SIG-M5 treated with dmso at 0.1 percent for 504 hours (cell line): ENCODE measurements at regions not wholly inside any gene's neighbourhood (a gene's known extent, or its start where the extent isn't known, plus 50 kb on each side); places are given as distances from the start of the nearest gene placed in this dataset.

Experiments used
- DNase-seq: peaks from one replicate; lab custom pipeline; 2025; ENCODE audit not compliant: unreplicated experiment; lab: John Stamatoyannopoulos, UW

DNA sequence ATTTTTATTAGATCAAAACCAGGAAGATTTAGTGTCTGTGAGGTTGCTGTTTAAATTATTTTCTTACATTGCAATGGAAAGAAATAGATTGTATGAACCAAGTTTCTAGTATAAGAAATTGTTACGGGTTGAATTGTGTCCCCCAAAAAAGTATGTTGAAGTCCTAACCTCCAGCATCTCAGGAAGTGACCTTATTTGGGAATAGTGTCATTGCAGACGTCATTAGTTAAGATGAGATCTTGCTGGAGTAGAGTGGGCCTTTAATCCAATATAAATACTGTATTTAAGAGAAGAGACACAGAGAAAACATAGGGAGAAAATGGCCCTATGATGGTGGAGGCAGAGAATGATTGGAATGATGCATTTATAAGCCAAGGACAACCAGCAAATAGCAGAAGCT, 188.7 kb upstream of the SAMSN1 start:
- no peak for DNase-seq

DNA sequence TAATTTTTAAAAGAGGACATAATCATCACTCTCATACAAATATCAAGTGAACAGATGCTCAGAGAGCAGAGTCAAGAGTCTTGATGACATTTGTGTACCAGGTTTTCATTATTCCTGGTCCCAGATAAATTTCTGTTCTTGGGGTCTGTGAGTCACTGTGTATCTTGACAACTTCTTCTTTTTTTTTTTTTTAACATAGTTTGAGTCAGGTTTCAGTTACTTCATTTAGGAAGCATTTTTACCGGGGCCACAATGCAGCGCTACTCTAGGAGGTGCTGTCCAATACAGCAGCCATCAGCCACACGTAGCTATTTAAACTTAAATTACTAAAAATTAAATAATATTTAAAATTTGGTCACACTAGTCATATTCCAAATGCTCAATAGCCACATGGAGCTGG, 188.1 kb upstream of the SAMSN1 start:
- peak; percentile 55 for DNase-seq

DNA sequence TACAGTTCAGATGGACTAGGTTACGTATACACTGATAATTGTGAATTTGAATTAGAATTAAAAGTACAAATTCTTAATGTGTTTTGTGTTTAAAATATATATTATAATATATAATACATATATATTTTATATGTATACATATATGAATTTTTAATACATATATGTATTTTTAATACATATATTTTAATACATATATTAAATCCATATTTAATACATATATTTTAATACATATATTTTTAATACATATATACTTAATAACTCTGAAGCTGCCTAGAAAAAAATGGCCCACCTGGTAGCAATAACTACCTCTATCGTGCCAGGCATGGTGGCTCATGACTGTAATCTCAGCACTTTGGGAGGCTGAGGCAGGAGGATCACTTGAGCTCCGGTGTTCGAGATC, 179.1 kb upstream of the SAMSN1 start:
- DNase-seq: no peak

DNA sequence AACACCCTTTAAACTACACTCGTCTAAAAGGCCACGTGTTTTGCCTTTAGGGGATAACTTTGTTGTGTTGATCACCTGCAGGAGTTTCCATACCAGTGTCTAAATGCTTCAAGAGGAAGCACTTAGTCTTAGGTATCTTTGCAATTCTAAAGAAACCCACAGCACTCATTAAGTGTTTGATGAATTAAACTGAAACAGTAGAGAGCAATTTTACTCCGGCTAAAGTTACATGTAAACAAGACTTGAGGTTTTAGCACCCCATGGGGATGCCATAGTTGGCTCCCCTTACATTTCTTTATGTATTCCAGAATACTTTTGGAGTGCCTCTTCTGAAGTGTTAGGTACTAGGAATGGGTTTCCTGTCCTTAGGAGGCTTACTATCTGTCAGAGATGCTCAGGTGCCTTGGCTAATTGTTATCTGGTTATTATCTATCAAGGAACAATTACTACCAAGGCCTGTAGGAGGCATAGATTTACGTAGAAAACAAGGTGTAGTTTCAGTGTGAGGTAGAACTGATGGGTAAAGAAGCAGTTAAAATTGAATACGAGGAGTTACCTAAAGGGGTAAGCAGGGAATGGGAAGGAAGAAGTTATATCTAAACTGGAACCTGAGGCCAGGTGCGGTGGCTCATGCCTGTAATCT, 176.8 kb upstream of the SAMSN1 start:
- DNase-seq: no peak

DNA sequence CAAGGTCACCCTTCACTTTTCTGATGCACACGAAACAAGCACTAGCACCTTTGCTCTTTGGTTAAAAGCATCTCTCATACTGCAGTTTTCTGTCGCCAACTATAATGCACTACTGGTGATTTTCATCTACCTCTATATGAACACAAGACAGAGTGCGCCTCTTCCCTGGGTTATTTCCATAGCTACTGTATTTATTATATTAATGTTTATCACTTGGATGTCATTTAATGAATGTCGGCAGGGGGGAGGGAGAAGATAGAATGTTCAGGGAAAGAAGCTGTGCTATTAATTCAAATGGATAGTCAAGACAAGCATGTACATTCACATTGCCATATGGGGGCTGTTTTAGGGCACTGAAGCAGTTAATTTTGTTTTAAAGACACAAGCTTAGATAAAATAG, 174.1 kb upstream of the SAMSN1 start:
- DNase-seq: no peak

DNA sequence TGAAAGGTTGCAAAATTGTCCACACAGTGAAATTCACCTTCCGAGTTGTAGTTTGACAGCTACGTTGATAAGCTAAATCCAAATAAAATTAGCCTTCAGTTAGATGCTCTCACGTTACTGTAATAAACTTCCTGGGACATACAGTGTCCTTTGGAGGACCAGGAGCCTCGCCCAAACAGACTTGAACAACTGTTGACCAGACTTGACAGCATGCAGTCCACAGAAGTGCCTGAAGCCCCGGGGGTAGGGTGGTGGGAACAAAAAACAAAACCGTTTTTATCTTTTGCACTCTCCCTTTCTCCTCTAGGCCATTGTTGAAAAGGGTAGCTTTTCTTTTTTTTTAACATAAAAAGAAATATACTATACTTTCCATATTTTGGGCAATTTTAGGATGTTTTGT, 172.8 kb upstream of the SAMSN1 start:
- no peak for DNase-seq

DNA sequence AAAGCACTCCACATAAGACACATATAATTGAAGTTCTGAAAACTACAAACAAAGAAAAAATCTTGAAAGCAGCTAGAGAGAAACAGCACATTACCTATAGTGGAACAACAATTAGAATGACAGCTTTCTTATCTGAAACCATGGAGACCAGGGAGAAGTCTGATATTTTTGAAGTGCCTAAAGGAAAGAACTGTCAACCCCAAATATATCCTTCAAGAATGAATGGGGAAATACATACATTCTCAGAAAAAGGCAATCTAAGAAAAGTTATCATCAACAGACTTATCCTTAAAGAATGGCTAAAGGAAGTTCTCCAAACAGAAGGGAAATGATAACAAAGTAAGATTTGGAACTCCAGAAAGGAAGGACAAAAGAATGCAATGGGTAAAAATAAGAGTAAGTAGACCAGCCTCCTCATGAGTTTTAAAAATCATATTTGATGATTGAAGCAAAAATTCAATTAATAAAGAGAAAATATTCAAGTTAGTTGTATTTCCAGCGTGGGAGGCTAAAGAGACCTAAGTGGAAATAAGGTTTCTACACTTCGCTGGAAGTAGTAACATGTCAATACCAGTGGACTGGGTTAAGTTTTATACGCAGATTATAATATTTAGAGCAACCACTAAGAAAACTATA, 170.8 kb upstream of the SAMSN1 start:
- no peak for DNase-seq

DNA sequence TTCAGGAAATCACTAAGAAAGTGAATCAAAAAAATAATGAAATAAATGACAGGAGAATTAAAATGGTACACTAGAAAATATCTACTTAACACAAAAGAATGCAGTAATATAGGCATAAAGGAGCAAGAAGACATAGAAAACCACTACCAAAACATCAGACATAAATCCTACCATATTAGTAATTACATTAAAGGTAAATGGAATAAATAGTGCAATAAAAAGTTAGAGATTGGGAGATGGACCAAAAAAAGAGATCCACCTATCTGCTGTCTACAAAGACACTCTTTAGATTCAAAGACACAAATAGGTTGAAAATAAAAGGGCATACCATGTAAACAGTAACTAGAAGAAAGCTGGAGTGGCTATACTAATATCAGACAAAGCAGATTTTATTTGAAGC, 167.0 kb upstream of the SAMSN1 start:
- DNase-seq: no peak

DNA sequence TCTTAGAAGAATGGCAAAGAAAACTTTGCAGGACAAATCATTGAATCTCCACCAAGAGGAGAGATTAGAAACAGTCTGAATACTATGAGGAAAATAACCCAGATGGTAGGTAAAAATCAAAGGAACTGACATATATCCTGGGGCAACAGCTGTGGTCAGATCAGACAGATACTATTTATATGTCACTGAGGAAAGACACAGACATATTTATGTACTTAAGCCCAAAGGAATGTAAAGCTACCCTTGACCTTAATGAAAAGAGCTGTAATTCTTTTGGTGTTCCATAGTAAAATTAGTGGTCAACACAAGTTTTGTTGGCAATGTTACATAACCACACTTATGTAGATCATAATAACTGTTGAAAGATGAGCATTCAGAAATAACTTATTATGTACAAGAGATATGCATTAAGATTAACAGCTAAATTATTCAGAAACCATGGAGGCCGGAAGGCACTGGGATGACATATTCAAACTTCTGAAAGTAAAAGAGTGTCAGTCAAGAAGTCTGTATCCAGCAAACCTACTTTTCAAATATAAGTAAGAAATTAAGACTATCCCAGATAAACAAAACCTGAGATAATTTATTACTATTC, 166.1 kb upstream of the SAMSN1 start:
- no peak for DNase-seq

DNA sequence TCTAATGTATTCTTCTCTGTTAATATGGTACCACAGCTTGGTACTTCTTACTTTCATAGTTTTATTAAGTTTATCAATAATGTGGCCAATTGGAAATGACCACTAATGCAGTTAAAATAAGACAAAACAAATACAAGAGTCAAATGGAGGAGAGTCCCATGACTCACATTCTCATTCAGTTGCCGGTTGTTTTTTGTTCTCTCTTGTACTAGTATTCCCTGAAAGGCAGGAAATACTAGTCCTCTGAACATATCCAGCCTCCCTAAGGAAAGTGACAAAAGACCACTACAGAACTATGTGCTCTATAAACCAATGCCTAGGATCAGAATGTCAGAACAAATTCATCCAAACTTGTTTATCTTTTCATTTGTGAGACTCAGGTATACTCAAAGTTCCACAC, 165.2 kb upstream of the SAMSN1 start:
- DNase-seq: no peak

DNA sequence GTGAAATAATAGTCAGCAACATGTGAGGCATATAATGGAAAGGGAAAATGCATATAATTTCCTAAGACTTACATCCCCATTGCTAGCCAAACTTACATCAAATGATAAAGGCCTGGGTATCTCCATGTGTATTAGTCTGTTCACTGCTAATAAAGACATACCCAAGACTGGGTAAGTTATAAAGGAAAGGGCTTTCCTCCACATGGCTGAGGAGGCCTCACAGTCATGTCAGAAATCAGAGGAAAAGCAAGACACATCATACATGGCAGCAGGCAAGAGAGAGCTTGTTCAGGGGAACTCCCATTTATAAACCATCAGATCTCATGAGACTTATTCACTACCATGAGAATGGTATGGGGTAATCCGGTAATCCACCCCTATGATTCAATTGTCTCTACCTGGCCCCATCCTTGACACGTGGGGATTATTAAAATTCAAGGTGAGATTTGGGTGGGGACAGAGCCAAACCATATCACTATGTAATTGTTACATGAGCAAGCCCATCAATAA, 161.5 kb upstream of the SAMSN1 start:
- DNase-seq: no peak

DNA sequence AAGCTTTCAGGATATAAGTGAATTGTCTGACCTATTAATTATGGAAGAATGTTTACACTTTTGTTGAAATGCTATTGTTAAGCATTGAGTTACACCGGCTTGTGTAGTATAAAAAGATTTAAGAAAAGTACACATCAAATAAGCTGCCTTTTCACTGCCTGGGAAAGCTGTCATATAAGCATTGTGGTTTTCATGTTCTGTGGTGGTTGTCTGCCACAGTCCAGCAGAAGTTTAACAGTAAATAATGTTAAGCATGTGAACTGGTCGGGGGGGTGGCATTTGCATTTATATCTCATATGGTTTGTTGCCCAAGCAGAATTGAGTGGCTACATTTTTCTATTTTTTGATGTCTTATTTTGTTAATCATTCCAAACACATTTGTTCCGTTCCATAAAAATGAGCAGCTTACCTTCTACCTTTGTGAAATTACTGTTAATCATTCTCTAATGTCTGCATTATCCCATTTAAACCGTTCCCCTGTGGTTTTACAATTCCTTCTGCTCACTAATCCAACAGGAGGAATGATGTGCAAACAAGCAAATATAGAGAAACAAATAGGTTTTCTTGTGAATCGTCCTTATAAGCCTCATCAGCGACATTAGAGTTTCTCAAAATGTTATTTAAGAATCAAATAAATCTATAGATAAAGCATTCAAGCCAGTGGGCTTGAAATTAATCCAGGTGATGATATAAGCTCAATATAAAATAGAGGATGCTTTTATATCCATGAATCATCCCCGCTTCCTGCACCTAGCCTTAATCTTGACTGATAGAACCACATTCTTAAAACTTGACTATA, 160.8 kb upstream of the SAMSN1 start:
- DNase-seq: no peak

DNA sequence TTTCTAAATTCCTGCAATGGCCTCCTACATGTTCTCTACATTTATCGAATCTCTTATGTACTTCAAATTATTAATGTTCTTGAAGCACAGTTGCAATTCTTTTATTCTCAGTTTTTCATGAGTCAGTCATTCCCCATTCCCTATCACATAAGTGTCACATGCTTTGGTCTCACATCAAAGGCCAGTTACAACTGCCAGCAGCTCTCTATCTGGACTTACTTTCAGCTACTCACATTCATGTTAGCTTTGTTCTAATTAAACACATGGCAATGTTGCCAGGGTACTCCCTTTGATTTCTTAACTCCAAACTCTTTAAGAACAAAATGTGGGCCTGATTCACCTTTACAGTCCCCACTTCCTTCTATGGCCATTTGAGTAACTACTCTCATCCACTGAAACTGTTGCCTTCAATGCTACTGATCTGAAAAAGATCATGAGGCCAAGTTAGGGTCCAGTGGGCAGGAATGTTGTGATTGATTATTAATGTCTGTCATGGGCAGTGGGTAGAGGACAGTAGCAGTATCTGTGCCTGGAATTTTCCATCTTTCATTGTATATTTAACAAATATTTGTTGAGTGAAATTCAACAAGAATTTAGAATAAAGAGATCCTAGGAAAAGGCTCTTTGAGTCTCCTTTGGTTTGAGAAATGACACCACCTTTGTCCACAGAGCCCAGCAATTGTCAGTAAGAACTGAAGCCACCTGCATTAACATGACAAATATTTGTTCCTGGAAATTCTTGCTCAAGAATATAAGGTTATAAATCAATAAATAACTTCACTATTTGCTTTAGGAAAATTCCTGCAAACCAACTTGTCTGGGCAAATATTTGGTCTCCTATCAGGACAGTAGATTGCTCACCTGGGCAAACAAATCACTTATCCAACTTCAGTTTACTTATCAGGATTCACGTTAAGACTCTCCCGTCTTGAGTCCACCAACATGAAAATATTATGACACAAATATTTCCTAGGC, 153.6 kb upstream of the SAMSN1 start:
- DNase-seq: no peak

DNA sequence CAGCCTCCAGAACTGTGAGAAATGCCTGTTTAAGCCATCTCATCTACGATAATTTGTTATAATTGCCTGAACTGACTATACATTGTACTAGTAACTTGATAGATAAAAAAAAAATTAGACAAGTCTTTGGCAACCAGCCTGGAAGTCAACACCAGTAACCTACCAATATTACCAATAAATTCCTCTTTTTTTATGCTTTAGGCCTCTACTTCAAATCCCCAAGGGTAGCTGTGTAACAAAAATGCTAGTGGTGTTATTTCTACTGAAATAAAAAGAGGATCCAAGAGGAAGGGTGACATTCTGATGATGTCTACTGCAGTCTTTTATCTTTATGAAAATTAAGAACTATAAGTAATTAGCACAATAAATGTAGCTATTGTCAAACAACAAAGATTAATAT, 151.7 kb upstream of the SAMSN1 start:
- no peak for DNase-seq

DNA sequence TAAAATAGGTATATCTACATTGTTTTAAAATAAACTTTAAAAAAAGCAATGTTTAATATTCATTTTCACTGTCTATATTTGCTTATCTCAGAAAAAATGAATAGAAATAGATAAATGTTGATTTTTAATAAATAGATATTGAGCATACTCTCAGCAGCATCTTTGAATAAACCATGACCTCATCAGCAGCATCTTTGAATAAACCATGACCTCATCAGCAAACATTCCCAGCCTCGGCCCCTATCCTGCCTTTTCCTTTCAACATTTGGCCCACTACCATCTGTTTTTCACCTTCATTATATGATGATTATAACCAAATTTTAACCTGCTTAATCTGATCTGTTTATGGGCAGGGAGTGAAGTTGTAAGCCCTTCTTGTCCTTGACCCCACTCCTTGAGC, 148.7 kb upstream of the SAMSN1 start:
- DNase-seq: no peak

DNA sequence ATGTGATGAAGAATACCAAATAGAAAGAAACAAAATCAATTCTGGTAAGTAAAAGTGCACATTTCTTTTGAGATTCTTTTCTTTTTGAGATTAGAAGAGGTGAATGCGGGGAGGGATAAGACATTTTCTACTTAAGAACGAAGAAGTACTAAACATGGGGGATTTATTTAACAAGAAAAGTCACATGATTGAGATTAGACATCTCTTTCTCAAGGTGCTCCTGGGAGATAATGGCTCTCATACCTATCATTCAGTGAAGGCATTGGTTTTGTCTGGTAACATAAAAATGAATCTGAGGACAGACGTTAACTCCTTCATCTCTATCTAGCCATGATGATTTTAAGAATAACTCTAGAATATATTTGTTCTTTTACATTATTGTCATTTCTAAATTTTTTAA, 147.9 kb upstream of the SAMSN1 start:
- no peak for DNase-seq

DNA sequence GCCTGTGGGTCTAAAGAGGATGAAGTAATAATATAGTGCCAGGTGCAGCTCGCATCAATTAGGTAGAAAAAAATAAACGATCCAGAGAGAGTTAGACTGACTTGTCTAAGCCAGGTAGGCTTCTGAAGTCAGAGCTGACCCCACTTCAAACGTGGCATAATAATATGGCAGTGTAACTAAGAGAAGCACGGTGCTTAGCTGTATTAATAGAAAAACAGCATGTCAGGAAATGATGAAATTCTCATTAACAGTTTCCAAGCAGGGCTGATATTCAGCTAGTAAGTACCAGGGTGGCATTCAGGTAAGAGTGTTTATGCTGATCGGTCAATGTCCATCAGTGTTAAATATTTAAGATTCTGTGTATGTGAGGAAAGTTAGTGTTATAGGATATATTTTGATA, 145.8 kb upstream of the SAMSN1 start:
- DNase-seq: no peak

DNA sequence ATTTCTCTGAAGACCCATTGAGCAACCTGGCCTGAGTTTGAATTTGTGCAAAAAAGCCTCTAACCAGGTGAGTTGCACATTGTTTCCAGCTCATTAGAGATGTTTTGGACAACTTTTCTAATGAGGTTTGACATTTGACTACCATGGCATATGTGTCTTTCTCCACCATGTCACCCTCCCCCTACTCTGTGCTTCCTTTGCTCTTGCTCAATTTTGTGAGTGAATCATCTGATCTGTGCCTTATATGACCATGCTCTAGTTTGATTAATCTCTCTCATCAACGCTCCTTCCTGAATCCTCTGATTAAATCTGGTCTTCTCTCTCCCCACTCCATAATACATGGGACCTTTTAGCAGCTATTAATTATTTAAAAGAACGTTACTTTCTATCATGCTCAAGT, 144.8 kb upstream of the SAMSN1 start:
- peak; percentile 60 for DNase-seq

DNA sequence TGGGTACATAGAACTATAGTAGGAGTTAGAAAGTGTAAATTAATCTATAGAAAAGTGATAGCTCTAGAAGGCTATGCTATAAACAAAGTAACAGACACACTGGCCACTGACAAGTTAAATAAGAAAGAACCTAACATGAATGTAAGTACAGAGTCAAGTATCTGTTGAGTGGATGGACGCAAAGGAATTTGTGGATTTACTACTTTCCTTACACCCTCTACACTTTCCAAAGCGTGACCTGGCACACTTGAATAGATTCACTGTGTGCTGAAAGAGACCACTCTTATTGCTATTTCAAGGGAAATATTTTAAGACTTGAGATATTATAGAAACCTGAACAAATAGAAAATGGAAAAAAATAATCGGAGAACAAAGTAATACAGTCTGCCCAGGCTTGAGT, 142.8 kb upstream of the SAMSN1 start:
- DNase-seq: no peak

DNA sequence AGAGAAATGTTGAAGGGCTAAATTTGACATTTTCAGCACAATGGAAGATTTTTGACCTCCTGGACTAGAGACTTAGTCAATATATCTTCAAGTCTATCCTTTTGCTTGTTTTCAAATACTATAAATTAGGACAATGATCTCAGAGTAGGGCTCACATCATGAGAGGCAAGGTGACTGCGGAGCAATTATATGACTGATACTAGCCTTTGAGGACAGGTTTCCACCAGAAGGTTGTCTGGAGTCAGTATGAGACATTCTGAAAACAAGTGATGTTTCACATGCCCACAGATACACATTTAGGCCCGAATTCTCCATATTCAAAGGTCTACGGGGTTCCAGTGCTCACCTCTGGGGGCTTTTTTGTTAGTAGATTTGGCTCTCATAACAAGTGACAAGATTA, 142.3 kb upstream of the SAMSN1 start:
- no peak for DNase-seq

DNA sequence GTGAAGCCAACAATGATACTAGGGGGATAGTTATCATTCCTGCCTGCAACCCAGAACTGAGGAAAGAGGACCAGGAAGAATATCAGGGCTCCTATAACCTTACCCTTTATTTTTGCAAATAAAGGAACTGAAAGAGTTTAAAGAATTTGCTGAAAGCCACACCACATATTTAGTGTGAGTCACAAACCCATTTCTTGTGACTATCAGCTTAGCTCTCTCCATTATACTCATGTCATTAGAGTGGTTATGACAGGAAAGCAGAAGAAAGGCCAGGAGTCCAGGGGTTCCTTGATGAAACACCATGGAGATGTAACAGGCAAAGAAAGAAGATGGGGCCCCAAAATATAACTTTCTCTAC, 141.1 kb upstream of the SAMSN1 start:
- DNase-seq: peak; percentile 92
